ENCODE measurements at regions not wholly inside any gene's neighbourhood (a gene's known extent, or its start where the extent isn't known, plus 50 kb on each side); places are given as distances from the start of the nearest gene placed in this dataset.

GRCh38 chr5:171549274-171549673, 129.8 kb downstream of the FGF18 start:
- Histone ChIP-seq H2BK20ac (ENCODE audit: low read depth, low read length) (no peak overlapping the region), H3K56ac (ENCODE audit: extremely low read depth, insufficient read depth, low read length) (no peak overlapping the region), H2AK5ac (ENCODE audit: low read depth, low read length) (no peak overlapping the region), H4K5ac (ENCODE audit: low read depth, low read length) (no peak overlapping the region), H4K20me1 (ENCODE audit: insufficient read depth, low read length) (no peaks in the 10 kb centered on the region), H4K8ac (ENCODE audit: low read depth in 2 of 2, low read length in 2 of 2) (no peak overlapping the region), H3K36me3 (ENCODE audit: control insufficient read depth, insufficient read depth, low read length) (no peaks in the 10 kb centered on the region), H3K18ac (ENCODE audit: low read depth, low read length) (no peak overlapping the region), H3K4me3 (ENCODE audit: insufficient read depth, low read depth, low read length) (no peak overlapping the region), H2BK120ac (ENCODE audit: low read depth, low read length) (no peak overlapping the region), H4K91ac (ENCODE audit: insufficient read depth, low read depth, low read length) (no peak overlapping the region), H3K27ac (ENCODE audit: insufficient read depth, low read length) (no peak overlapping the region), H3K4ac (ENCODE audit: low read depth, low read length) (no peak overlapping the region), H3K9me3 (ENCODE audit: control insufficient read depth, insufficient read depth, low read length) (0 out of 2 replicates have a peak, but pooled peaks cover 3% of the 10 kb centered on the region), H3K79me1 (ENCODE audit: low read depth in 1 of 2, low read length in 2 of 2) (no peaks in the 10 kb centered on the region), H3K14ac (replicated peaks; ENCODE audit: low read depth, low read length) (no peak overlapping the region), H2AK9ac (replicated peaks; ENCODE audit: low read depth, low read length, poor library complexity) (no peak overlapping the region), H2AFZ (replicated peaks; ENCODE audit: low read length, poor library complexity) (no peak overlapping the region), H3K23ac (ENCODE audit: low read depth, low read length) (no peak overlapping the region), H3K4me1 (ENCODE audit: control insufficient read depth, insufficient read depth, low read length) (no peaks in the 10 kb centered on the region), H3K9me1 (ENCODE audit: insufficient read depth, low read length) (no peaks in the 10 kb centered on the region), H3K4me2 (ENCODE audit: low read depth, low read length) (no peak overlapping the region), H2BK5ac (ENCODE audit: low read depth, low read length, poor library complexity, severe bottlenecking) (no peak overlapping the region), H2BK15ac (ENCODE audit: low read depth, low read length) (no peak overlapping the region), H3K27me3 (ENCODE audit: control insufficient read depth, insufficient read depth, low read length) (peaks cover 5% of the 10 kb centered on the region; the same call in 1 of the 2 replicates), H3K9ac (ENCODE audit: low read depth, low read length) (no peak overlapping the region)
- ATAC-seq (ENCODE audit: low read depth) (no peak), DNase-seq (no peak)
- CTCF ChIA-PET = no interaction called here
- POLR2A ChIA-PET (ENCODE audit: unreplicated experiment) = no interaction called here
- intact Hi-C loops (cut with micrococcal nuclease) = no loop called here
- TF ChIP-seq RAD21 (IDR thresholded peaks at IDR 0.05; ENCODE audit: low read length) = no peak
- no peak for TF ChIP-seq ELK1 (IDR thresholded peaks at IDR 0.05; ENCODE audit: borderline replicate concordance, low read depth, low read length)
- TF ChIP-seq MAFK (IDR thresholded peaks at IDR 0.05; ENCODE audit: low read depth, low read length) = no peak
- no peak for TF ChIP-seq RCOR1 (IDR thresholded peaks at IDR 0.05; ENCODE audit: insufficient replicate concordance, low read length)
- no peak for TF ChIP-seq MXI1 (IDR thresholded peaks at IDR 0.05; ENCODE audit: borderline replicate concordance, low read depth, low read length)
- no peak for TF ChIP-seq SMC3 (IDR thresholded peaks at IDR 0.05; ENCODE audit: low read depth, low read length)
- no peak for TF ChIP-seq NFE2L2 (IDR thresholded peaks at IDR 0.05; ENCODE audit: low read depth, low read length)
- no peak for TF ChIP-seq CEBPB (IDR thresholded peaks at IDR 0.05; ENCODE audit: low read depth, low read length)
- no peak for TF ChIP-seq CTCF (conservative IDR thresholded peaks at IDR 0.05; ENCODE audit: low read depth, low read length)
- no peak for TF ChIP-seq FOS (IDR thresholded peaks at IDR 0.05; ENCODE audit: low read depth, low read length)
- no peak for TF ChIP-seq POLR2A (IDR thresholded peaks at IDR 0.05; ENCODE audit: low read depth, low read length)
- no peak for TF ChIP-seq RFX5 (IDR thresholded peaks at IDR 0.05; ENCODE audit: low read depth, low read length)
- no peak for TF ChIP-seq BHLHE40 (IDR thresholded peaks at IDR 0.05; ENCODE audit: low read depth, low read length)
- TF ChIP-seq, protein P1, sequence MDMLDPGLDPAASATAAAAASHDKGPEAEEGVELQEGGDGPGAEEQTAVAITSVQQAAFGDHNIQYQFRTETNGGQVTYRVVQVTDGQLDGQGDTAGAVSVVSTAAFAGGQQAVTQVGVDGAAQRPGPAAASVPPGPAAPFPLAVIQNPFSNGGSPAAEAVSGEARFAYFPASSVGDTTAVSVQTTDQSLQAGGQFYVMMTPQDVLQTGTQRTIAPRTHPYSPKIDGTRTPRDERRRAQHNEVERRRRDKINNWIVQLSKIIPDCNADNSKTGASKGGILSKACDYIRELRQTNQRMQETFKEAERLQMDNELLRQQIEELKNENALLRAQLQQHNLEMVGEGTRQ (IDR thresholded peaks at IDR 0.05; ENCODE audit: low read depth, low read length) = no peak
- TF ChIP-seq MAZ (IDR thresholded peaks at IDR 0.05; ENCODE audit: borderline replicate concordance, low read depth, low read length) = no peak
- TF ChIP-seq CHD1 (IDR thresholded peaks at IDR 0.05; ENCODE audit: low read depth, low read length) = no peak
- dilution Hi-C loops (cut with HindIII; ENCODE audit: low sequenced_read_pairs, unreplicated experiment) = no loop called here
- in situ Hi-C loops (cut with MboI; ENCODE audit: low sequenced_read_pairs) = no loop called here
- no TSS peak for BruUV-seq (replicated peaks)
- 80% methylated on average over 4 of the region's 8 CpGs; no CpG with 5 or more reads in 1 of the 2 experiments for WGBS, 2 experiments (ENCODE audit: extremely low coverage in 2 of 2, insufficient read length in 1 of 2)
